ENCODE measurements at regions not wholly inside any gene's neighbourhood (a gene's known extent, or its start where the extent isn't known, plus 50 kb on each side); places are given as distances from the start of the nearest gene placed in this dataset.
"Not testable (repeated sequence)": the region's sequence is repeated elsewhere in the genome, so short reads cannot be mapped to it uniquely, and the experiment has no call there.

DNA sequence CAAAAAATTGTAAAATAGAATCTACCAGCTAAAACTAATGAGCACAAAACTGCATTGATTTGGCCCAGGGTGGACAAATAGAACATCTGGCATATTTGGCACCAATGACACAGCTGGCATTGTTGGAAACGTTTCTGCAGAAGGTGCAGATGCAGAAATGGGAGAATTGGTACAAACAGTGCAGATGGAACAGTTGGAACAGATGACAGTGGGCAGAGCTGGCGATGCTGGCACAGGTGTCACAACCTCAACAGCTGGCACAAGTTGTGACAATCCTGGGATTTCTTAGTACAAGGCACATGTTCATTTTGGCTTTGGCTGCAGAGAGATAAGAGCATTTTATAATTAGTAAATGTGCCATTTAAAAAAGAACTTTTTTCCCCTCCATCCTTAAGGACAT lies 91.1 kb upstream of the ZBTB18 start:
- Histone ChIP-seq H3K36me3 (ENCODE audit: insufficient read depth, low read length) (no peaks in the 10 kb centered on the region), H3K9ac (ENCODE audit: low read depth, low read length) (no peak overlapping the region)

DNA sequence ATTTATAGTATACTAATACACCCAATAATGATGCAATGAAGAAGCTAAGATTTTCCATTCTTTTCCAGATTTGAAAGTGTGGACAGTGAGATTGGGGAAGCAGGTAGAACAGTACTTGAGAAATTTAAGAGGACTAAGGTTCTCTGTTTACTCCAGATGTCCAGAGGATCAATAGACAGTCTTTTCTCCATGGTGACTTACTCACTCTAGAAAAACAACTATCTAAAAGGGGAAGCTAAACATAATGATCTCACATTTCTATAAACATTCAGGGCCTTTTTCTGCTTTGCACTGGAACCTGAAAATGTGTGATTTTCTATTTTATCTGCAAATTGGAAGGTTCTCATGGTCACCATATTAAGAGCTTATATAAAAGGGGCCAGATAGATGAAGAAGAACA lies 93.9 kb upstream of the ZBTB18 start:
- Histone ChIP-seq H3K36me3 (ENCODE audit: insufficient read depth, low read length) (no peaks in the 10 kb centered on the region), H3K9ac (ENCODE audit: low read depth, low read length) (no peak overlapping the region), H3K9me3 (ENCODE audit: control insufficient read depth, insufficient read depth, low read length) (no peaks in the 10 kb centered on the region), H3K4me1 (ENCODE audit: insufficient read depth, low read length) (peaks cover 10% of the 10 kb centered on the region)

More for the DNA sequence above, 91.1 kb upstream of the ZBTB18 start:
- peaks cover 10% of the 10 kb centered on the region for H3K4me1 ChIP-seq (ENCODE audit: insufficient read depth, low read length)
- H3K9me3 ChIP-seq (ENCODE audit: control insufficient read depth, insufficient read depth, low read length): no peaks in the 10 kb centered on the region

DNA sequence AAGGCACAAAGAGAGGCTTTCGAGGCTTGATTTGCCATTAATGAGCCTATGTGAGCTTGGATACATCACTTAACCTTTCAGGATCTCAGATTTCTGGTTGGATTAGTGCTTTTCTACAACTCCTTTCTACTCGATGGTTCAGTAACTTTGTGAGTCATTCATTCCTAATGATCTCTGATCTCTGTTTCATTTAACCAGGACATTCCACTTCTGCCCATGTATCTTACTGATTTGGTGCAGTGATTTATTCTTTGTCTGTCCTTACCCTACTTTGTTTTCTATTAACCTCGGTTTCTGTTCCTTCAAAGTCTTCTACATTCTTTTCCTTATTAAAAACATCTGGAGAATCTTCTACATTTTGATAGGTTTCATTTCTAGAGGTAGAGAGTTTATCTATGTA lies 94.6 kb upstream of the ZBTB18 start:
- Histone ChIP-seq H3K4me1 (ENCODE audit: insufficient read depth, low read length) (peaks cover 10% of the 10 kb centered on the region), H3K9me3 (ENCODE audit: control insufficient read depth, insufficient read depth, low read length) (no peaks in the 10 kb centered on the region), H3K9ac (ENCODE audit: low read depth, low read length) (no peak overlapping the region), H3K36me3 (ENCODE audit: insufficient read depth, low read length) (no peaks in the 10 kb centered on the region)

DNA sequence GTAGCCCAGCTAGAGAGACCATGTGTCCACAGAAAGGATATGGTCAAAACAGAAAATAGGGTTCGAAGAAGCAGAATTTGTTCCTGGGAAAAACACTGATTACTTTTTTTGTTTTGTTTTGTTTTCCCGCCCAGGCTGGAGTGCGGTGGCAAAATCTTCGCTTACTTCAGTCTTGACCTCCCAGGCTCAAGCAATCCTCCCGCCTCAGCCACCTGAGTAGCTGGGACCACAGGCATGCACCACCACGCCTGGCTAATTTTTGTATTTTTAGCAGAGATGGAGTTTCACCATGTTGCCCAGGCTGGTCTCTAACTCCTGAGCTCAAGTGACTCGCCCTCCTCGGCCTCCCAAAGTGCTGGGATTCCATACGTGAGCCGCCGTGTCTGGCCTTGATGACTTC lies 99.9 kb upstream of the ZBTB18 start:
- H3K9ac ChIP-seq (ENCODE audit: low read depth, low read length); H3K36me3 ChIP-seq (ENCODE audit: insufficient read depth, low read length); H3K9me3 ChIP-seq (ENCODE audit: control insufficient read depth, insufficient read depth, low read length): not testable (repeated sequence)
- peaks cover 13% of the 10 kb centered on the region for H3K4me1 ChIP-seq (ENCODE audit: insufficient read depth, low read length)

DNA sequence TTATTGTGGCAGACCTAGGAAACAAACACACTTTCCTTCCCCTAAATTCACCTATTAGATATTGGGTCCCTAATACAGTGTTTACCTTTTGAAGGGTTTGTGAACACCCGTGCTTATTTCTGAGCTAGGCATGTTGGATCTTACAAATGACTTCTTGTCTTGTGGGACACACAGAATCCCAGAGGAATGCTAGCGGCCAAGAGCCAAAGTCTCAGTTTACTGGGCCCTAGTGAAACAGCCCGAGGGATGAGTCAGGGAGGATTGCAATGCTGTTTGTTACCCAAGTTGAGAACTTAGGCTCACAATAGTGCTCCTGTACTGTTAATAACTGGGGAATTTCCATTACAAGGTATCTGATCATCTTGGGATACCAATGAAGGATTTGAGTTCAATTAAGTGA lies 100.1 kb upstream of the AKT3 start:
- peaks cover 13% of the 10 kb centered on the region for H3K4me1 ChIP-seq (ENCODE audit: insufficient read depth, low read length)
- H3K9ac ChIP-seq (ENCODE audit: low read depth, low read length): no peak overlapping the region
- no peaks in the 10 kb centered on the region for H3K36me3 ChIP-seq (ENCODE audit: insufficient read depth, low read length)
- H3K9me3 ChIP-seq (ENCODE audit: control insufficient read depth, insufficient read depth, low read length): no peaks in the 10 kb centered on the region

DNA sequence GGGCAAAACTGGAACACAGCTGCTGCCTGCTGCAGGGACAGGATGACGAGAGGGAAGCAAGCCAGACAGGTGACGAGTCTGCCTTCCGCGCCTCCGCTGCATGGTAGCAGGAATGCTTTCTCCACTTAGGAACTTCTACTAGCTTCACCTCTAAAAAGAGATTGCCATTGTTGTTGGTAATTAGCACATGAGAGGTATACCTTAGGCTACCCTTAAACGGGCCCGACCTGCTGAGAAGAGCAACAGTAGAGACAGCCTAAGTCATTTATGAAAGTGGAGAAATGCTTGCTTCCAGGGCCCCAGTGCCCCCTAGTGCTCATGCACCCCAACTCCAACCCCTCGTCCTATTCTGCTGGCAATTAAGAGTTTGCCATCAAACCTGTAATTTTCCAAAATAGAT lies 96.9 kb upstream of the AKT3 start:
- Histone ChIP-seq H3K4me1 (ENCODE audit: insufficient read depth, low read length) (peaks cover 17% of the 10 kb centered on the region), H3K9me3 (ENCODE audit: control insufficient read depth, insufficient read depth, low read length) (no peaks in the 10 kb centered on the region), H3K9ac (ENCODE audit: low read depth, low read length) (no peak overlapping the region), H3K36me3 (ENCODE audit: insufficient read depth, low read length) (no peaks in the 10 kb centered on the region)

DNA sequence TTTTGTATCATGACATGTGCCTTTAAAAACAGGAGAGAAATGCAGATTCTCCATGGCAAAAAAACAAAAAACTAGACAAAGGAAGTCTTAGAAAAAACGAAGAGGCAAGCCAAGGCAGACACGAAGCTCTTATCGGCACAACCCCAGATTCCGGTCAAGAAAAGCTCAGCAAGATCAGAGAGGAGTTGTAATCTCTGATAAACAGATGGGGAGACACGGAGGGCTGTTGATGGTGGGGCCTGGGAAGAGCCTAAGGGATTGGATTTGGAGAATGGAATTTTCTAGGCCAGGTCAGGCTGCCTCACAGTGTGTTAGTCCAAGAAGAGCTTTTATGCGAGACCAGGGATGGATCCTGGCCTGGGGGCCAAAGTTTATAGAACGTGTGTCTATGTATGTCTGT lies 96.2 kb upstream of the AKT3 start:
- peaks cover 17% of the 10 kb centered on the region for H3K4me1 ChIP-seq (ENCODE audit: insufficient read depth, low read length)

DNA sequence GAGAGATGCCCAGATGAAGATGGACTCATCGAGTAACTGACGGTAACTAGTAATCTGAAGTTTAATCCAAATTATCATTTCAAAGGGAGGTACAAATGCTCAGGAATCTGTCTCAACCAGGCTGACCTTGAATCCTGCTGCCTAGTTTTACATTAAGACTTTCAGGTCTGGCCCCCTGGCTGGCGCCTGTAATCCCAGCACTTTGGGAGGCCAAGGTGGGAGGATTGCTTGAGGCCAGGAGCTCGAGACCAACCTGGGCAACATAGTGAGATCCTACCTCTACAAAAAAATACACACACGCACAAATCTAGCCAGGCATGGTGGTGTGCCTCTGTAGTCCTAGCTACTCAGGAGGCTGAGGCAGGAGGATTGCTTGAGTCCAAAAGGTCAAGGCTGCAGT lies 95.7 kb upstream of the AKT3 start:
- no peaks in the 10 kb centered on the region for H3K9me3 ChIP-seq (ENCODE audit: control insufficient read depth, insufficient read depth, low read length)
- H3K9ac ChIP-seq (ENCODE audit: low read depth, low read length): no peak overlapping the region
- no peaks in the 10 kb centered on the region for H3K36me3 ChIP-seq (ENCODE audit: insufficient read depth, low read length)
- peaks cover 17% of the 10 kb centered on the region for H3K4me1 ChIP-seq (ENCODE audit: insufficient read depth, low read length)

More for the DNA sequence above, 96.2 kb upstream of the AKT3 start:
- Histone ChIP-seq H3K9ac (ENCODE audit: low read depth, low read length) (no peak overlapping the region), H3K9me3 (ENCODE audit: control insufficient read depth, insufficient read depth, low read length) (no peaks in the 10 kb centered on the region), H3K36me3 (ENCODE audit: insufficient read depth, low read length) (no peaks in the 10 kb centered on the region)

DNA sequence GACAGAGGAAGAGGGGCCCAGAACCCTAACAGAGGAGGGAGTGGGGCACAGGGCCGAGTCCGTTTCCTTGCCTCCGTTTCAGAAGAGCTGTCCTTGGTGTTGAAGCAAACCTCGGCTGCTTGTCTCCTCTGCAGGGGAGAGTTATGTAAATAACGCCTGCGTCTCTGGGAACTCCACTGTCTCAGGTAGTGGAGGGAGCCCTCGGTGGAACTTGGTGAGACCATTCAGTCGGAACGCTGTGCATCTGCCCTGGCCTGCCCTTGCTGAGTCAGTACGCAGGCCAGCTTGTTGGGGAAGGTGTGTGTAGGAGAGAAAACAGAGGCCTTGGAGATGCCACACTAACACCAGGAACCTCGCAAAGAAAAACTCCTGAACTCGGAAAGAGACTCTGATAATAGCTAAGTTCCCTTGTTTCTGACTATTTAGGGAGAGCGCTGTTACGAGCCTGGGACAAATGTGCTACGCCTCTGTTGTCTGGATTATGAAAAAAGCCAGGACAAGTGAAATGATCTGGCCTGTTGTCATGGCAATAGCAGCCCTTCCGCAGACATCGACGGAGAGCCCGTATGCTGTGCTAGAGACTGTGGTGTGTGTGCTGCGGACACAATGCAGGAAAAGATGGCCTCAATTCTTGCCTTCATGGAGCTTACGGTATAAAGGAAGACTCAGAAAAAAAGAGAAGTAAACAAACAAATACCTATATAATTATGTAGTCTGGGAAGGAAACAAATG lies 94.6 kb upstream of the AKT3 start:
- H3K9ac ChIP-seq (ENCODE audit: low read depth, low read length): no peak overlapping the region; the same call in 1 of the 2 replicates
- no peaks in the 10 kb centered on the region for H3K36me3 ChIP-seq (ENCODE audit: insufficient read depth, low read length)
- H3K4me1 ChIP-seq (ENCODE audit: insufficient read depth, low read length): peaks cover 13% of the 10 kb centered on the region; the same call in 1 of the 2 replicates
- no peaks in the 10 kb centered on the region for H3K9me3 ChIP-seq (ENCODE audit: control insufficient read depth, insufficient read depth, low read length)

DNA sequence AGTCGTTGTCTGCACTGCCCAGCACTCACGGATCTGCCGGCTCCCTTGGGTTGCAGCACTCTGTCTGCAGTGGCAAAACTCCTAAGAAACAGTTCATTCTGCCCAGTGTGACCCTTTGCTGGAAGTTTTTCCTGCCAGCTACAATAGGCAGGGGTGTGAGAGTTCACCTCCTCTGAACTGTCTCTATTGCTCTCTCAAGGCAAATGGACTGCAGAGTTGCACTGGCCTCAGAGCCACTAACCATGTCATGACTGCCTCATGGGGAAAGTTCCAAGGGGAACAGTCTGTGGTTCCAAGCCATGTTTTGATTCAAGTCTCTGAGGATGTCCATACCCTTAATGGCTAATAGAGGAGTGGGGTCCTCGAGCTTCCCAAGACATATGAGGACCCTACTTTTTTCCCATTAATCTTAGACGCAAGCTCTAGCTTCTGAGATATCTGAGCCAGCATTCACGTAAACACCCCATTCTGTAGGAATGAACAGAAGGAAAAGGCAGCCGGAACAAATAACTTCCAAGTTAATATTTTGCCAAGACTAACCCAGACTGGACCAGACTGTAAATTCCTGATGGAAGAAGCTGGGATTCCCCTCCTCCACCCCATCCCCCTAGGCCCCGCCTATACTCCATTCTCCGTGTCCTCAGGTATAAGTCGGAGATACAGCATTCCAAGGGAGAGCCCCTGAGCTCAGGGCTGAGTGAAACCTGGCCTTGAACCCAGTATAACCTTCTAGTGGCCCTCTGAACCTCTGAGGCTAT lies 93.8 kb upstream of the AKT3 start:
- H3K36me3 ChIP-seq (ENCODE audit: insufficient read depth, low read length): no peaks in the 10 kb centered on the region

DNA sequence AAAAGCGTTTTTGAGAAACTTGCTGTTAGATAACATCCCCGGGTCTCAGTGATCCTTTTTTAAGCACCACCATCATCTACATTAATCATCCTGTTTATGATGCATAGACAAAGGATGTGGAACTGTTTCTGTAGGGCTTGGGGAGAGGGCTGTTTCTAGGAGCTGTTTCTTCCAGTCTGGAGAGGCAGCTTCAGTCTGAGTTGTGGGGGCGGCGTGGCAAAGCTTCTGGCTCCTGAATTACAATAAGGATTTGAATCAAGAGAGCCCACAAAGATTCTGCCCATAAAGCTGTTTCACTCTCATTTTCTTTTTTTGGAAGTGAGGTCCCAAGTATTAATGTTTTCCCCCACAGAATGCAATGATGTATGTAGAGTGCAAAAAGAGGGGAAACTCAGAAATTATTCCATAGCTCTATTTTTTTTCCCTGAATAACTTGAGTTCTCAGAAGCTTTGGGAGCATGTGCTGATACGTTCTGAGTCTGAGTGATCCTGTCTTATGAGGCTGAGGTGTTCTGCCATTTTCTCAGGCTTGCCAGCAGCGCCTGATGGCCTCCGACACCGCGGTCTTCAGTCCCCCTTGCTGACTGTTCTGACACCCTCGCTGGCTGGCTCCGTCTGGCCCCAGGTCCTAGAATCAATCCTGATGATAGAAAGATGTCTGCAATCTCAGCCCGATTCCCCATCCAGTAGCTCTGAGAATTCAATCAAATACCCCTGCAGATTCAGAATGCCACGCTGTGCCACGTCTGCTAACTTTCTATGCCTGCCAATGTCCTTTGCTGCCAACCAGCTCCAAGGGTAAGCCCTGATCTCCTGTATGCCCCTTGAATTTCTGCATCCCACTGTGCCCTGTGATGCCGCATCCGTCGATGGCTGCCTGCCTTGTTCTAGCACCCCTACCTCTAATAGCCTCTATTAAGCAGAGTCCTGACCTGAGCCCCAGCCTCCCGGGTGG lies 92.4 kb upstream of the AKT3 start:
- Histone ChIP-seq H3K9me3 (ENCODE audit: control insufficient read depth, insufficient read depth, low read length) (no peaks in the 10 kb centered on the region), H3K9ac (ENCODE audit: low read depth, low read length) (no peak overlapping the region), H3K4me1 (ENCODE audit: insufficient read depth, low read length) (peaks cover 17% of the 10 kb centered on the region; the same call in 1 of the 2 replicates), H3K36me3 (ENCODE audit: insufficient read depth, low read length) (no peaks in the 10 kb centered on the region)

More for the DNA sequence above, 93.8 kb upstream of the AKT3 start:
- Histone ChIP-seq H3K4me1 (ENCODE audit: insufficient read depth, low read length) (peaks cover 17% of the 10 kb centered on the region; the same call in 1 of the 2 replicates), H3K9me3 (ENCODE audit: control insufficient read depth, insufficient read depth, low read length) (no peaks in the 10 kb centered on the region), H3K9ac (ENCODE audit: low read depth, low read length) (no peak overlapping the region; the same call in 1 of the 2 replicates)

DNA sequence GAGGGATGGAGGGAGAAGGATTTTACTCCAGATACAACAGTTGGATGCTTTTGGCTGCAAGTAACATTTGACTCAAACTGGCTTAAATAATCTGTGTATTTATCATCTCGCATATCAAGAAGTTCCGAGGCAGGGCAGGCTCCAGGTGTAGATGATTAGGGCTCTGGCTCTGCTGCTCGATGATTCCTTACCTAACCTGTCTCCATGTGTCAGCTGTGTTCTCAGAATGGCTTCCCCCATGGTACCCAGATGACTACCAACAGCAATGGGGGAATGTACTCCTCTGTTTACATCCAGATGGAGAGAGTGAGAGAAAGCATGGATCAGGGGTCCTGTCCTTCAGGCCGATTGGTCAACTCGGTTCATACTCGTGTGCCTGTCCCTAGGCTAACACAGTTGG lies 90.4 kb upstream of the AKT3 start:
- no peaks in the 10 kb centered on the region for H3K36me3 ChIP-seq (ENCODE audit: insufficient read depth, low read length)
- 0 out of 2 replicates have a peak, but pooled peaks cover 11% of the 10 kb centered on the region for H3K4me1 ChIP-seq (ENCODE audit: insufficient read depth, low read length)
- no peak overlapping the region for H3K9ac ChIP-seq (ENCODE audit: low read depth, low read length)
- no peaks in the 10 kb centered on the region for H3K9me3 ChIP-seq (ENCODE audit: control insufficient read depth, insufficient read depth, low read length)

DNA sequence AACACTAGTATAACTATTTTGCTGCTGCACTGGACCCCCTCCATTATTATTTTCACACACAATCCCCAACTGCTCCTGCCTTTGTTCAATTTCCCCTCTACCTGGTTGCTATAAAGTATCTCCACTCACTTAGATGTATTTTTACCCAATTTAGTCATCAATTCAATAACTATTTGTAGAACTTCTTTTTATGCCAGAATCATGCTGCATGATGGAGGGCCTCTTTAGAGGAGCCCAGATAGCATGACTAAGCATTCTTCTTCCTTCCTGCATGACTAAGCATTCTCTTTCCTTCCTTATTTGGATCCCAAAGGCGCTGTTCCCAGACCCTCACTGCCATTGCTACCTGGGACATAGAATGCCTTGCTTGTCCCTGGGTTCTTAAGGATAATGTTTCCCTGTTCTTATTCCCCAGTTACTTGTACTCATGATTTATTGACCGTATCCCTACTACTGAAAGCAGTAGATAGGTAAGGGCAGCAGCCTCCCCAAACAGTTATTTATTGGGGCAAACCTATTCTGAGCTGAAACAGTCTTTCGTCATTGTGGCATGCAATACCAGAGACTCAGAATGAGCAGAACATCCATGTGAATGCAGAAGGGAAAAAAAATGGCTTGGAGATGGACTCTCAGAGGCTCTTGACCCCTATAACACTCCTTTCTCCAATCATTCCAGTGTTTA lies 89.3 kb upstream of the AKT3 start:
- H3K9ac ChIP-seq (ENCODE audit: low read depth, low read length): no peak overlapping the region
- 0 out of 2 replicates have a peak, but pooled peaks cover 8% of the 10 kb centered on the region for H3K4me1 ChIP-seq (ENCODE audit: insufficient read depth, low read length)
- no peaks in the 10 kb centered on the region for H3K9me3 ChIP-seq (ENCODE audit: control insufficient read depth, insufficient read depth, low read length)
- H3K36me3 ChIP-seq (ENCODE audit: insufficient read depth, low read length): no peaks in the 10 kb centered on the region

DNA sequence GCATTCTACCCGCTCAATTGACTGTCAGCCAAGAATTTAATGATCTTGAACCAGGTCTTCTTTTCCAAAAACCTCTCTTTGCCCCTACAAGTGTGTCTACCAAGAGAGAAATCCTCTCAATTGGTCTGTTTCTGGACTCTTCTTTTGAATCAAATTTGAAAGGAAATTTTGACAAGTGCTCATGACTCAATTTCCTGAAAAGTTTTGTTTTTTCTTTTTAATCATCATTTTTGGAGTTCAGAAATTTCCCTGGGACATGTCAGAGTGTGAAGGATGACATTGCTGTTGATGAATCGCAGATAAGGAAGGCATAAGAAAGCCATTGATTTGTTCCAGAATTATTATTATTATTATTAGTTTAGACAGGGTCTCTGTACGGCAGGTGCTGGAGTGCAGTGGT lies 88.2 kb upstream of the AKT3 start:
- Histone ChIP-seq H3K9me3 (ENCODE audit: control insufficient read depth, insufficient read depth, low read length) (no peaks in the 10 kb centered on the region), H3K36me3 (ENCODE audit: insufficient read depth, low read length) (no peaks in the 10 kb centered on the region), H3K9ac (ENCODE audit: low read depth, low read length) (no peak overlapping the region), H3K4me1 (ENCODE audit: insufficient read depth, low read length) (0 out of 2 replicates have a peak, but pooled peaks cover 8% of the 10 kb centered on the region)

Data from ES-I3 (cell line).